ENCODE measurements at regions not wholly inside any gene's neighbourhood (a gene's known extent, or its start where the extent isn't known, plus 50 kb on each side); places are given as distances from the start of the nearest gene placed in this dataset.

- no peak overlapping the region for H3K27ac ChIP-seq (ENCODE audit: low read depth, low read length)
- H3K27me3 ChIP-seq (ENCODE audit: control insufficient read depth in 1 of 2, insufficient read depth in 2 of 2, low read length in 2 of 2) = no peaks in the 10 kb centered on the region
- no peak overlapping the region for H3K4me3 ChIP-seq (ENCODE audit: low read depth in 1 of 2, low read length in 2 of 2)
- H3K9me3 ChIP-seq (ENCODE audit: low read length) = no peaks in the 10 kb centered on the region
- H3K36me3 ChIP-seq (ENCODE audit: insufficient read depth, low read length) = no peaks in the 10 kb centered on the region
- no peak overlapping the region for H3K9ac ChIP-seq (ENCODE audit: low read length)
- H3K4me1 ChIP-seq (ENCODE audit: insufficient read depth, low read length) = no peaks in the 10 kb centered on the region
These were observed 176.5 kb downstream of the DLL1 start for GRCh38 chr6:170114187-170114945.

GRCh38 chr6:170113141-170113540, 177.7 kb downstream of the DLL1 start:
- no peaks in the 10 kb centered on the region for H3K36me3 ChIP-seq (ENCODE audit: insufficient read depth, low read length)
- no peaks in the 10 kb centered on the region for H3K9me3 ChIP-seq (ENCODE audit: low read length)
- no peak overlapping the region for H3K9ac ChIP-seq (ENCODE audit: low read length)
- H3K4me1 ChIP-seq (ENCODE audit: insufficient read depth, low read length) = no peaks in the 10 kb centered on the region
- no peak overlapping the region for H3K4me3 ChIP-seq (ENCODE audit: low read depth in 1 of 2, low read length in 2 of 2)
- H3K27me3 ChIP-seq (ENCODE audit: control insufficient read depth in 1 of 2, insufficient read depth in 2 of 2, low read length in 2 of 2) = no peaks in the 10 kb centered on the region
- no peak overlapping the region for H3K27ac ChIP-seq (ENCODE audit: low read depth, low read length)

GRCh38 chr6:170112583-170112860, 178.4 kb downstream of the DLL1 start:
- H3K4me1 ChIP-seq (ENCODE audit: insufficient read depth, low read length) = no peaks in the 10 kb centered on the region

GRCh38 chr6:170111816-170112582, 178.9 kb downstream of the DLL1 start:
- H3K27ac ChIP-seq (ENCODE audit: low read depth, low read length) = no peak overlapping the region
- H3K4me1 ChIP-seq (ENCODE audit: insufficient read depth, low read length) = no peaks in the 10 kb centered on the region
- H3K9ac ChIP-seq (ENCODE audit: low read length) = no peak overlapping the region
- H3K9me3 ChIP-seq (ENCODE audit: low read length) = no peaks in the 10 kb centered on the region
- H3K36me3 ChIP-seq (ENCODE audit: insufficient read depth, low read length) = no peaks in the 10 kb centered on the region
- H3K4me3 ChIP-seq (ENCODE audit: low read depth in 1 of 2, low read length in 2 of 2) = no peak overlapping the region
- no peaks in the 10 kb centered on the region for H3K27me3 ChIP-seq (ENCODE audit: control insufficient read depth in 1 of 2, insufficient read depth in 2 of 2, low read length in 2 of 2)

More at GRCh38 chr6:170112583-170112860, 178.4 kb downstream of the DLL1 start:
- H3K9me3 ChIP-seq (ENCODE audit: low read length) = no peaks in the 10 kb centered on the region
- no peak overlapping the region for H3K4me3 ChIP-seq (ENCODE audit: low read depth in 1 of 2, low read length in 2 of 2)
- H3K27ac ChIP-seq (ENCODE audit: low read depth, low read length) = no peak overlapping the region
- H3K27me3 ChIP-seq (ENCODE audit: control insufficient read depth in 1 of 2, insufficient read depth in 2 of 2, low read length in 2 of 2) = no peaks in the 10 kb centered on the region
- H3K36me3 ChIP-seq (ENCODE audit: insufficient read depth, low read length) = no peaks in the 10 kb centered on the region
- no peak overlapping the region for H3K9ac ChIP-seq (ENCODE audit: low read length)

- Histone ChIP-seq H3K9me3 (ENCODE audit: low read length) (no peaks in the 10 kb centered on the region), H3K27ac (ENCODE audit: low read depth, low read length) (no peak overlapping the region), H3K4me1 (ENCODE audit: insufficient read depth, low read length) (no peaks in the 10 kb centered on the region), H3K9ac (ENCODE audit: low read length) (no peak overlapping the region), H3K4me3 (ENCODE audit: low read depth in 1 of 2, low read length in 2 of 2) (no peak overlapping the region), H3K27me3 (ENCODE audit: control insufficient read depth in 1 of 2, insufficient read depth in 2 of 2, low read length in 2 of 2) (no peaks in the 10 kb centered on the region), H3K36me3 (ENCODE audit: insufficient read depth, low read length) (no peaks in the 10 kb centered on the region)
These were observed 179.7 kb downstream of the DLL1 start for GRCh38 chr6:170111141-170111664.

- Histone ChIP-seq H3K27ac (ENCODE audit: low read depth, low read length) (no peak overlapping the region), H3K36me3 (ENCODE audit: insufficient read depth, low read length) (no peaks in the 10 kb centered on the region), H3K27me3 (ENCODE audit: control insufficient read depth in 1 of 2, insufficient read depth in 2 of 2, low read length in 2 of 2) (no peaks in the 10 kb centered on the region), H3K4me3 (ENCODE audit: low read depth in 1 of 2, low read length in 2 of 2) (no peak overlapping the region), H3K9me3 (ENCODE audit: low read length) (no peaks in the 10 kb centered on the region), H3K4me1 (ENCODE audit: insufficient read depth, low read length) (no peaks in the 10 kb centered on the region), H3K9ac (ENCODE audit: low read length) (no peak overlapping the region)
These were observed 180.4 kb downstream of the DLL1 start for GRCh38 chr6:170110201-170111140.

GRCh38 chr6:170108890-170109587, 181.8 kb downstream of the DLL1 start:
- Histone ChIP-seq H3K27ac (ENCODE audit: low read depth, low read length) (no peak overlapping the region), H3K4me3 (ENCODE audit: low read depth in 1 of 2, low read length in 2 of 2) (no peak overlapping the region), H3K4me1 (ENCODE audit: insufficient read depth, low read length) (no peaks in the 10 kb centered on the region), H3K36me3 (ENCODE audit: insufficient read depth, low read length) (no peaks in the 10 kb centered on the region), H3K27me3 (ENCODE audit: control insufficient read depth in 1 of 2, insufficient read depth in 2 of 2, low read length in 2 of 2) (no peaks in the 10 kb centered on the region), H3K9ac (ENCODE audit: low read length) (no peak overlapping the region), H3K9me3 (ENCODE audit: low read length) (no peaks in the 10 kb centered on the region)

- no peaks in the 10 kb centered on the region for H3K9me3 ChIP-seq (ENCODE audit: low read length)
- no peak overlapping the region for H3K4me3 ChIP-seq (ENCODE audit: low read depth in 1 of 2, low read length in 2 of 2)
- no peaks in the 10 kb centered on the region for H3K36me3 ChIP-seq (ENCODE audit: insufficient read depth, low read length)
- no peaks in the 10 kb centered on the region for H3K4me1 ChIP-seq (ENCODE audit: insufficient read depth, low read length)
- H3K27me3 ChIP-seq (ENCODE audit: control insufficient read depth in 1 of 2, insufficient read depth in 2 of 2, low read length in 2 of 2) = no peaks in the 10 kb centered on the region
- no peak overlapping the region for H3K9ac ChIP-seq (ENCODE audit: low read length)
- no peak overlapping the region for H3K27ac ChIP-seq (ENCODE audit: low read depth, low read length)
These were observed 182.4 kb downstream of the DLL1 start for GRCh38 chr6:170108456-170108855.

GRCh38 chr6:170107606-170108222, 183.2 kb downstream of the DLL1 start:
- H3K36me3 ChIP-seq (ENCODE audit: insufficient read depth, low read length) = no peaks in the 10 kb centered on the region
- no peaks in the 10 kb centered on the region for H3K4me1 ChIP-seq (ENCODE audit: insufficient read depth, low read length)
- no peaks in the 10 kb centered on the region for H3K9me3 ChIP-seq (ENCODE audit: low read length)
- H3K27me3 ChIP-seq (ENCODE audit: control insufficient read depth in 1 of 2, insufficient read depth in 2 of 2, low read length in 2 of 2) = no peaks in the 10 kb centered on the region
- H3K27ac ChIP-seq (ENCODE audit: low read depth, low read length) = no peak overlapping the region
- H3K9ac ChIP-seq (ENCODE audit: low read length) = no peak overlapping the region
- no peak overlapping the region for H3K4me3 ChIP-seq (ENCODE audit: low read depth in 1 of 2, low read length in 2 of 2)

GRCh38 chr6:170106906-170107525, 183.9 kb downstream of the DLL1 start:
- Histone ChIP-seq H3K4me3 (ENCODE audit: low read depth in 1 of 2, low read length in 2 of 2) (no peak overlapping the region), H3K27ac (ENCODE audit: low read depth, low read length) (no peak overlapping the region), H3K9ac (ENCODE audit: low read length) (no peak overlapping the region), H3K36me3 (ENCODE audit: insufficient read depth, low read length) (no peaks in the 10 kb centered on the region), H3K27me3 (ENCODE audit: control insufficient read depth in 1 of 2, insufficient read depth in 2 of 2, low read length in 2 of 2) (no peaks in the 10 kb centered on the region), H3K4me1 (ENCODE audit: insufficient read depth, low read length) (no peaks in the 10 kb centered on the region), H3K9me3 (ENCODE audit: low read length) (no peaks in the 10 kb centered on the region)

All from muscle layer of colon (tissue), 2 donors.